ENCODE measurements at regions not wholly inside any gene's neighbourhood (a gene's known extent, or its start where the extent isn't known, plus 50 kb on each side); places are given as distances from the start of the nearest gene placed in this dataset.
"Not testable (repeated sequence)": the region's sequence is repeated elsewhere in the genome, so short reads cannot be mapped to it uniquely, and the experiment has no call there.

DNA sequence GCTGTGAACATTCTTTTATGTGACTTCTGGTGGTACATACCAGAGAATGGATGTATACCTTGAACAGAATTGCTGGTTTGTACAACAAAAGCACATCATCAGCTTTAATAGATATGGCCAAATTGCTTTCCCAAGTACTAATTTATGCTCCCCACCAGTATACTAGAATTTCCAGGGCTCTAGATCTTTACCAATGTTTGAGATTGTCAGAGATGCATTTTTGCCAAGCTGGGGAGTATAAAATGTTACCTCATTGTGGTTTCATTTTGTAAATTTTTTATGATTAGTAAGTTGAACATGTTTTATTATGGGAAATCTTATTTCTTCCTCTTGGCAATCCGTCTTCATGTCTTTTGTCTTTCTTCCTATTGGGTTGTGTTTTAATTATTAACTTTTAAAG is 179.9 kb upstream of the TMEM106B start:
- no peaks in the 10 kb centered on the region for H3K27me3 ChIP-seq (ENCODE audit: control insufficient read depth, insufficient read depth, low read length)
- no peak overlapping the region for H3K27ac ChIP-seq (ENCODE audit: insufficient read depth, low read length)
- H3K79me2 ChIP-seq (ENCODE audit: control insufficient read depth, insufficient read depth, low read length): no peaks in the 10 kb centered on the region
- TF ChIP-seq EZH2 (IDR thresholded peaks at IDR 0.05; ENCODE audit: low read length, missing control alignments): no peak
- TF ChIP-seq, protein P1, sequence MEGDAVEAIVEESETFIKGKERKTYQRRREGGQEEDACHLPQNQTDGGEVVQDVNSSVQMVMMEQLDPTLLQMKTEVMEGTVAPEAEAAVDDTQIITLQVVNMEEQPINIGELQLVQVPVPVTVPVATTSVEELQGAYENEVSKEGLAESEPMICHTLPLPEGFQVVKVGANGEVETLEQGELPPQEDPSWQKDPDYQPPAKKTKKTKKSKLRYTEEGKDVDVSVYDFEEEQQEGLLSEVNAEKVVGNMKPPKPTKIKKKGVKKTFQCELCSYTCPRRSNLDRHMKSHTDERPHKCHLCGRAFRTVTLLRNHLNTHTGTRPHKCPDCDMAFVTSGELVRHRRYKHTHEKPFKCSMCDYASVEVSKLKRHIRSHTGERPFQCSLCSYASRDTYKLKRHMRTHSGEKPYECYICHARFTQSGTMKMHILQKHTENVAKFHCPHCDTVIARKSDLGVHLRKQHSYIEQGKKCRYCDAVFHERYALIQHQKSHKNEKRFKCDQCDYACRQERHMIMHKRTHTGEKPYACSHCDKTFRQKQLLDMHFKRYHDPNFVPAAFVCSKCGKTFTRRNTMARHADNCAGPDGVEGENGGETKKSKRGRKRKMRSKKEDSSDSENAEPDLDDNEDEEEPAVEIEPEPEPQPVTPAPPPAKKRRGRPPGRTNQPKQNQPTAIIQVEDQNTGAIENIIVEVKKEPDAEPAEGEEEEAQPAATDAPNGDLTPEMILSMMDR (conservative IDR thresholded peaks at IDR 0.05 in 1 of 2, IDR thresholded peaks at IDR 0.05 in 1 of 2; ENCODE audit: low read depth in 1 of 2, low read length in 2 of 2): no peak
- no peak overlapping the region for H3K9ac ChIP-seq (ENCODE audit: insufficient read depth, low read length)
- H4K20me1 ChIP-seq (ENCODE audit: control insufficient read depth, extremely low read depth, insufficient read depth, low read length): no peaks in the 10 kb centered on the region
- H2AFZ ChIP-seq (ENCODE audit: low read length): no peak overlapping the region
- H3K4me2 ChIP-seq (ENCODE audit: extremely low read depth, insufficient read depth, low read length): no peak overlapping the region
- H3K4me1 ChIP-seq (ENCODE audit: control insufficient read depth, extremely low read depth, insufficient read depth, low read length): no peaks in the 10 kb centered on the region
- no peaks in the 10 kb centered on the region for H3K36me3 ChIP-seq (ENCODE audit: control insufficient read depth, insufficient read depth, low read length)
- H3K9me3 ChIP-seq (ENCODE audit: control insufficient read depth, insufficient read depth, low read depth, low read length): no peaks in the 10 kb centered on the region
- peak in 1 of 2 donors; percentile 11 for DNase-seq (ENCODE audit: low read depth in 2 of 2)
- H3K4me3 ChIP-seq (replicated peaks in 1 of 4; ENCODE audit: control extremely low read depth in 1 of 4, insufficient read depth in 1 of 4, low read depth in 3 of 4, low read length in 4 of 4): no peak overlapping the region

DNA sequence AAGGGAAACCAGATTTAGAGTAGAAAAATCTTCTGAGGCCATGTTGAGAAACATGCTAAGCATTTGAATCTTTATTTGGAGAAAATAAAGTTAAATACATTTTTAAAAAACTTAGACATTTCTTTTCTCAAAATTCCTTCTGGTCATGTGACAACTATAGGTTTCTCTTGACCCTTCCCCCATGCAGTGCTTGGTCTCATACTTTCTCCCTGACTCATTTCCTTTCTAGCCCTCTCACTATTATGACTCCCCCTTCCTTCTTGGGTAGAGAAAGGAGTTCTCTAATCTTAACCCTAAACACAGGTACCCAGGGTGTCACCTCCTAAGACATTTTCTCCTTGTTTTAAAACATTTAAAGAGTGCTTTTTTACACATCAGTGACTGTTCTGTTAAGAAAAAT is 179.5 kb upstream of the TMEM106B start:
- H3K27me3 ChIP-seq (ENCODE audit: control insufficient read depth, insufficient read depth, low read length): no peaks in the 10 kb centered on the region
- DNase-seq (ENCODE audit: low read depth in 2 of 2): peak; percentile 41 to 58
- H3K4me2 ChIP-seq (ENCODE audit: extremely low read depth, insufficient read depth, low read length): no peak overlapping the region
- TF ChIP-seq EZH2 (IDR thresholded peaks at IDR 0.05; ENCODE audit: low read length, missing control alignments): no peak
- TF ChIP-seq, protein P1 (conservative IDR thresholded peaks at IDR 0.05 in 1 of 2, IDR thresholded peaks at IDR 0.05 in 1 of 2; ENCODE audit: low read depth in 1 of 2, low read length in 2 of 2): no peak
- H3K27ac ChIP-seq (ENCODE audit: insufficient read depth, low read length): no peak overlapping the region
- no peaks in the 10 kb centered on the region for H3K36me3 ChIP-seq (ENCODE audit: control insufficient read depth, insufficient read depth, low read length)
- H3K9ac ChIP-seq (ENCODE audit: insufficient read depth, low read length): no peak overlapping the region
- no peaks in the 10 kb centered on the region for H3K4me1 ChIP-seq (ENCODE audit: control insufficient read depth, extremely low read depth, insufficient read depth, low read length)
- no peaks in the 10 kb centered on the region for H3K79me2 ChIP-seq (ENCODE audit: control insufficient read depth, insufficient read depth, low read length)
- no peaks in the 10 kb centered on the region for H4K20me1 ChIP-seq (ENCODE audit: control insufficient read depth, extremely low read depth, insufficient read depth, low read length)
- no peak overlapping the region for H3K4me3 ChIP-seq (replicated peaks in 1 of 4; ENCODE audit: control extremely low read depth in 1 of 4, insufficient read depth in 1 of 4, low read depth in 3 of 4, low read length in 4 of 4)
- H3K9me3 ChIP-seq (ENCODE audit: control insufficient read depth, insufficient read depth, low read depth, low read length): no peaks in the 10 kb centered on the region
- no peak overlapping the region for H2AFZ ChIP-seq (ENCODE audit: low read length)

DNA sequence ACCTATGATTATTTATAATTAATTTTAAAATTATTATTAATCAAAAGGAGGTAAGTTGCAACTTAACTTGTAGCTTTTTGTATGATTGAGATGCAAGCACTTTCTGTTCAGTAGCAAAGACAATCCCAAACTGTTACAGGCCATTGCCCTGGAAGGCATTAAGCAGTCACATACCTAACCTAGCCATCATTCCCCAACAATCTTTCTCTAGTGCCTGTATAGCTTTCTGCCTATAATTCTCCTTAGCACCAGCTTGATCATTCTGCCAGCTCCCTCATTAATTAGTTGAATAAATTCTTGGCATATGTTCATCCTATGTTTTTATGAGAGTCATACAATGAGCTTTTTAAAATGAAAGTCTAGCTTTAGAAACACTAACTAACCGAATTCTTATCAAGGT is 178.9 kb upstream of the TMEM106B start:
- Histone ChIP-seq H2AFZ (ENCODE audit: low read length) (no peak overlapping the region), H3K79me2 (ENCODE audit: control insufficient read depth, insufficient read depth, low read length) (no peaks in the 10 kb centered on the region), H3K36me3 (ENCODE audit: control insufficient read depth, insufficient read depth, low read length) (no peaks in the 10 kb centered on the region), H3K9me3 (ENCODE audit: control insufficient read depth, insufficient read depth, low read depth, low read length) (no peaks in the 10 kb centered on the region), H3K4me1 (ENCODE audit: control insufficient read depth, extremely low read depth, insufficient read depth, low read length) (no peaks in the 10 kb centered on the region), H3K27ac (ENCODE audit: insufficient read depth, low read length) (no peak overlapping the region), H3K9ac (ENCODE audit: insufficient read depth, low read length) (no peak overlapping the region), H3K27me3 (ENCODE audit: control insufficient read depth, insufficient read depth, low read length) (no peaks in the 10 kb centered on the region), H3K4me2 (ENCODE audit: extremely low read depth, insufficient read depth, low read length) (no peak overlapping the region), H4K20me1 (ENCODE audit: control insufficient read depth, extremely low read depth, insufficient read depth, low read length) (no peaks in the 10 kb centered on the region), H3K4me3 (replicated peaks in 1 of 4; ENCODE audit: control extremely low read depth in 1 of 4, insufficient read depth in 1 of 4, low read depth in 3 of 4, low read length in 4 of 4) (no peak overlapping the region)
- TF ChIP-seq EZH2 (IDR thresholded peaks at IDR 0.05; ENCODE audit: low read length, missing control alignments): no peak
- TF ChIP-seq, protein P1 (conservative IDR thresholded peaks at IDR 0.05 in 1 of 2, IDR thresholded peaks at IDR 0.05 in 1 of 2; ENCODE audit: low read depth in 1 of 2, low read length in 2 of 2): no peak
- peak in 1 of 2 donors; percentile 25 for DNase-seq (ENCODE audit: low read depth in 2 of 2)

DNA sequence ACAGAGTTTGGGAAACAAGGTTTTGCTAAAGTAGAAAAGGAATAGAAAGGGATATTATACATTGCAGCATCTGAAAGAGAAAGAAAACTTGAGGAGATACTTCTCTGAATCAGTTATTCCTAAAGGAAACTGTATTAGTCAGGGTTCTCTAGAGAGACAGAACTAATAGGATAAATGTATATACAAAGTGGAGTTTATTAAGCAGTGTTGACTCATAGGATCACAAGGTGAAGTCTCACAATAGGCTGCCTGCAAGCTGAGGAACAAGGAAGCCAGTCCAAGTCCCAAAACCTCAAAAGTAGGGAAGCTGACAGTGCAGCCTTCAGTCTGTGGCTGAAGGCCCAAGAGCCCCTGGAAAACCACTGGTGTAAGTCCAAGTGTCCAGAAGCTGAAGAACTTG is 167.6 kb upstream of the TMEM106B start:
- H3K27ac ChIP-seq (ENCODE audit: insufficient read depth, low read length); H4K20me1 ChIP-seq (ENCODE audit: control insufficient read depth, extremely low read depth, insufficient read depth, low read length); H3K27me3 ChIP-seq (ENCODE audit: control insufficient read depth, insufficient read depth, low read length); H3K4me1 ChIP-seq (ENCODE audit: control insufficient read depth, extremely low read depth, insufficient read depth, low read length); H3K36me3 ChIP-seq (ENCODE audit: control insufficient read depth, insufficient read depth, low read length); H3K79me2 ChIP-seq (ENCODE audit: control insufficient read depth, insufficient read depth, low read length); H3K9me3 ChIP-seq (ENCODE audit: control insufficient read depth, insufficient read depth, low read depth, low read length); H3K9ac ChIP-seq (ENCODE audit: insufficient read depth, low read length); H2AFZ ChIP-seq (ENCODE audit: low read length); H3K4me3 ChIP-seq (replicated peaks in 1 of 4; ENCODE audit: control extremely low read depth in 1 of 4, insufficient read depth in 1 of 4, low read depth in 3 of 4, low read length in 4 of 4); H3K4me2 ChIP-seq (ENCODE audit: extremely low read depth, insufficient read depth, low read length): not testable (repeated sequence)
- peak; percentile 69 to 72 for DNase-seq (ENCODE audit: low read depth in 2 of 2)

All from fibroblast of lung (primary cell).